RWPE1 (cell line): ENCODE measurements at regions not wholly inside any gene's neighbourhood (a gene's known extent, or its start where the extent isn't known, plus 50 kb on each side); places are given as distances from the start of the nearest gene placed in this dataset.

Source experiments
- CTCF ChIA-PET: fragments of 350-600 bp; sonication (Branson Sonifier 250); formaldehyde crosslinking; extraction: SDS; loops from one replicate; lab custom pipeline; 2021; lab: Yijun Ruan, JAX
- POLR2A ChIA-PET: fragments of 400-600 bp; formaldehyde crosslinking; extraction: SDS; loops from one replicate; lab custom pipeline; 2020; ENCODE audit warnings: antibody characterized with exemption; ENCODE audit not compliant: low non-redundant PET; lab: Yijun Ruan, JAX
- DNase-seq: peaks from one replicate; pipeline ENCODE4 v3.0.0; 2012; ENCODE audit warnings: low spot score
- H3K27ac ChIP-seq: fragments of 450-650 bp; 2 replicates; pipeline ENCODE4 v1.5.1; 2017
- TF ChIP-seq, protein P1 (sequence below): fragments of 450-650 bp; conservative IDR thresholded peaks from 2 replicates; pipeline ENCODE4 v1.5.1; 2017; ENCODE audit warnings: low read depth, mild to moderate bottlenecking

GRCh38 chr5:165328846-165329245 is 1823.4 kb downstream of the MAT2B start:
- CTCF ChIA-PET, result interaction anchor here (0.6 kb wide), 1 partner anchor 1763 kb away, joined by 4 read pairs; no protein-coding TSS in a partner anchor
- no peak overlapping the region for H3K27ac ChIP-seq
- TF ChIP-seq, protein P1, sequence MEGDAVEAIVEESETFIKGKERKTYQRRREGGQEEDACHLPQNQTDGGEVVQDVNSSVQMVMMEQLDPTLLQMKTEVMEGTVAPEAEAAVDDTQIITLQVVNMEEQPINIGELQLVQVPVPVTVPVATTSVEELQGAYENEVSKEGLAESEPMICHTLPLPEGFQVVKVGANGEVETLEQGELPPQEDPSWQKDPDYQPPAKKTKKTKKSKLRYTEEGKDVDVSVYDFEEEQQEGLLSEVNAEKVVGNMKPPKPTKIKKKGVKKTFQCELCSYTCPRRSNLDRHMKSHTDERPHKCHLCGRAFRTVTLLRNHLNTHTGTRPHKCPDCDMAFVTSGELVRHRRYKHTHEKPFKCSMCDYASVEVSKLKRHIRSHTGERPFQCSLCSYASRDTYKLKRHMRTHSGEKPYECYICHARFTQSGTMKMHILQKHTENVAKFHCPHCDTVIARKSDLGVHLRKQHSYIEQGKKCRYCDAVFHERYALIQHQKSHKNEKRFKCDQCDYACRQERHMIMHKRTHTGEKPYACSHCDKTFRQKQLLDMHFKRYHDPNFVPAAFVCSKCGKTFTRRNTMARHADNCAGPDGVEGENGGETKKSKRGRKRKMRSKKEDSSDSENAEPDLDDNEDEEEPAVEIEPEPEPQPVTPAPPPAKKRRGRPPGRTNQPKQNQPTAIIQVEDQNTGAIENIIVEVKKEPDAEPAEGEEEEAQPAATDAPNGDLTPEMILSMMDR, result no peak
- POLR2A ChIA-PET, result no interaction called here
- peak; percentile 16 for DNase-seq

DNA sequence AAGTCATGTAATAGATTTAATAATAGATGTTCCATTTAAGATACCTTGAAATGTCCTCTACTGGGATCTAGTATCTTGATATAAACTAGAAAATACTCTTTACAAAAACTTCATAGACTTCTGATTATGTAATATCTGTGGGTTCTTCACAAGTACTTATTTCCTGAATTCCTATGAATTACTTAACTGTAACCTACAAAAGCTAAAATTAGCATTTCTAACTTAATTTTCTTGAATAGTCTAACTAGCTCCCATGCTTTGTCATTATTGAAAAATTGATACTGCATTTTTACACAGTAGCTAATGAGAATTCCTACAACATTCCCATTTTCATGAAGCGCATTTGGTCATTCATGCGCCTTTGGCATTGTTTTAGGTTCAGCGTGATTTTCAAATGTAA is 1828.2 kb downstream of the MAT2B start:
- ChIA-PET CTCF (interaction anchor here (0.7 kb wide), 1 partner anchor 131 kb away, joined by 5 read pairs; no protein-coding TSS in a partner anchor), POLR2A (no interaction called here)

GRCh38 chr5:165334201-165334600 is 1828.8 kb downstream of the MAT2B start:
- DNase-seq, result peak; percentile 46
- ChIA-PET POLR2A (no interaction called here), CTCF (interaction anchor here (0.6 kb wide), 1 partner anchor 294 kb away, joined by 3 read pairs; no protein-coding TSS in a partner anchor)

More for the DNA sequence above, 1828.2 kb downstream of the MAT2B start:
- DNase-seq, result no peak
- TF ChIP-seq, protein P1, result no peak
- H3K27ac ChIP-seq, result no peak overlapping the region

DNA sequence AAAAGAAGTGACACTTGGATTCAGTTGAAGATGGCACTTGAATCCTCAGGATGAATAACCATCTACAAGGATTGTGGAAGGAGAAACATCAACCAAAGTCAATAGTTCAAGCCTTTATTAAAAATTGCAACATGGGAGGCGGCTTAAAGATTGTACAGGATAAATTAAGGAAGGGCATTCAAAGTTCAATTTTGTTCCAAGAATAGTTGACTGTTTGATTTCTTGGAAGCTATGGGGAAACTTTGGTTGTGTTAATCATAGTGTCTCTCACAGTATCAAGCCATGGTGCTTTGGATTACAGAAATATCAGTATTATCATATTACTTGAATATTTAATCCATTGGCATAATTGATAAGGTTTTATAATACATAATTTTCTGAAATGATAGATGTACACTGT is 1844.3 kb downstream of the MAT2B start:
- ChIA-PET POLR2A (no interaction called here), CTCF (no interaction called here)
- no peak for DNase-seq
- H3K27ac ChIP-seq, result no peak overlapping the region
- TF ChIP-seq, protein P1, result no peak

More at GRCh38 chr5:165334201-165334600, 1828.8 kb downstream of the MAT2B start:
- H3K27ac ChIP-seq, result no peak overlapping the region
- TF ChIP-seq, protein P1, result no peak

- TF ChIP-seq, protein P1, result no peak
- CTCF ChIA-PET, result interaction anchor here (0.8 kb wide), 1 partner anchor 191 kb away, joined by 7 read pairs; no protein-coding TSS in a partner anchor
- no peak overlapping the region for H3K27ac ChIP-seq
- POLR2A ChIA-PET, result no interaction called here
- no peak for DNase-seq
Measured at GRCh38 chr5:165351342-165351741, 1845.9 kb downstream of the MAT2B start.

DNA sequence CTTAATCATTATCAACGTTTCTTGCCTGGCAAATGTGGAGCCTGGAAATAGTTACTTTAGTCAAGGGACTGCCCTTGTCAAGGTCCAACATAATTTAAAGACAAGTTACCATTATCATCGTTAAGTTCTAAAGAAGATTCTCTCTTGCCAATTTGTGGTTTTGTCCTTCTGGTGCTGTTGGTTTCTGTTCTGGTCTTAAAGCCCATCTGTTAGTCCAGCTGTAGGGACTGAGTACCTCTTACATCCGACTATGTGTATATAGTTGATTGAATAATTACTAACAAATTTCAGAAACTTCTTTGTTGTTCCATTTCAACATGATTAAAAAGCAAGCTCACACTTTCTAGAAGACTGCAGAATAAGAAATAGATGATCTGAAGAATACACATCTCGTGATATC is 1854.9 kb downstream of the MAT2B start:
- H3K27ac ChIP-seq, result no peak overlapping the region
- ChIA-PET POLR2A (no interaction called here), CTCF (no interaction called here)
- no peak for DNase-seq
- TF ChIP-seq, protein P1, result no peak
